OCI-LY7 (cell line): ENCODE measurements at regions not wholly inside any gene's neighbourhood (a gene's known extent, or its start where the extent isn't known, plus 50 kb on each side); places are given as distances from the start of the nearest gene placed in this dataset.

Source experiments
- BruUV-seq: library from RNA; stranded (reverse); fragments of 400-500 nt; replicated peaks from 2 replicates; lab custom pipeline; 2021; lab: Mats Ljungman, UMichigan
- CTCF ChIA-PET: fragments of 300-600 bp; sonication (Branson Sonifier 250); formaldehyde crosslinking; loops from one replicate; lab custom pipeline; 2022; ENCODE audit warnings: antibody characterized with exemption; ENCODE audit not compliant: unreplicated experiment; lab: Charles Lee
- POLR2A ChIA-PET: fragments of 300-600 bp; sonication (Branson Sonifier 250); formaldehyde crosslinking; loops from one replicate; lab custom pipeline; 2022; ENCODE audit warnings: antibody characterized with exemption; lab: Charles Lee
- DNase-seq: peaks from one replicate; pipeline ENCODE4 v3.0.0-alpha.2; 2015; ENCODE audit warnings: low spot score
- H2AFZ ChIP-seq: fragments of 200-600 bp; sonication (generic), shearing (Covaris generic); 2 replicates; pipeline ENCODE4 v1.6.1; 2014; ENCODE audit warnings: mild to moderate bottlenecking, antibody characterized with exemption, low read length, moderate library complexity
- H3K27ac ChIP-seq: fragments of 200-600 bp; sonication (generic); 2 replicates; pipeline ENCODE4 v1.5.1; 2014; ENCODE audit warnings: mixed run types, low read depth, mild to moderate bottlenecking, moderate library complexity, low read length, inconsistent platforms; ENCODE audit not compliant: poor library complexity, severe bottlenecking
- H3K36me3 ChIP-seq: fragments of 200-600 bp; sonication (generic); 2 replicates; pipeline ENCODE4 v1.6.1; 2014; ENCODE audit warnings: mild to moderate bottlenecking, antibody characterized with exemption, low read length, moderate library complexity, mixed read lengths; ENCODE audit not compliant: insufficient read depth
- H3K4me1 ChIP-seq: fragments of 200-600 bp; sonication (generic); 2 replicates; pipeline ENCODE4 v1.5.1; 2014; ENCODE audit warnings: mild to moderate bottlenecking, low read length; ENCODE audit not compliant: insufficient read depth, poor library complexity, severe bottlenecking
- H3K4me2 ChIP-seq: fragments of 200-600 bp; sonication (generic); 2 replicates; pipeline ENCODE4 v1.6.1; 2014; ENCODE audit warnings: mild to moderate bottlenecking, low read length
- H3K4me3 ChIP-seq: fragments of 200-600 bp; sonication (generic); 2 replicates; pipeline ENCODE4 v1.5.1; 2014; ENCODE audit warnings: mild to moderate bottlenecking, low read depth, low read length; ENCODE audit not compliant: poor library complexity, severe bottlenecking
- H3K79me2 ChIP-seq: fragments of 200-600 bp; sonication (generic); 2 replicates; pipeline ENCODE4 v1.6.1; 2016; ENCODE audit warnings: low read depth, mild to moderate bottlenecking, low read length, moderate library complexity, mixed read lengths; ENCODE audit not compliant: insufficient read depth
- H3K9me2 ChIP-seq: fragments of 200-600 bp; sonication (generic); 2 replicates; pipeline ENCODE4 v1.6.1; 2016; ENCODE audit warnings: mild to moderate bottlenecking, low read length, mixed read lengths; ENCODE audit not compliant: insufficient read depth
- H3K9me3 ChIP-seq: fragments of 200-600 bp; sonication (generic); 2 replicates; pipeline ENCODE4 v1.6.1; 2014; ENCODE audit warnings: mild to moderate bottlenecking, mixed run types, low read length, mixed read lengths
- H4K20me1 ChIP-seq: fragments of 200-600 bp; sonication (generic); 2 replicates; pipeline ENCODE4 v1.6.1; 2014; ENCODE audit warnings: mild to moderate bottlenecking, antibody characterized with exemption, low read length, moderate library complexity, mixed read lengths; ENCODE audit not compliant: insufficient read depth
- CTCF ChIP-seq: fragments of 200-600 bp; sonication (generic); conservative IDR thresholded peaks from 2 replicates; pipeline ENCODE4 v1.5.1; 2014; ENCODE audit warnings: mild to moderate bottlenecking, antibody characterized with exemption, low read length, moderate library complexity, mixed read lengths
- EZH2phosphoT487 ChIP-seq: fragments of 200-600 bp; sonication (generic); IDR thresholded peaks from 2 replicates; pipeline ENCODE4 v1.6.1; 2018; ENCODE audit warnings: low read depth, borderline replicate concordance, mild to moderate bottlenecking, mixed run types, antibody characterized with exemption, low read length, moderate library complexity, mixed read lengths
- intact Hi-C: fragments of 100-400 bp; cut with micrococcal nuclease; formaldehyde crosslinking; loops from one replicate; pipeline ENCODE4 v1.10.0; 2022; ENCODE audit not compliant: unreplicated experiment

GRCh38 chr2:7572450-7572849, 655.2 kb downstream of the RNF144A start:
- Histone ChIP-seq H2AFZ (peak overlapping the region; percentile 56; the same call in 1 of the 2 replicates), H3K4me1 (peaks cover 32% of the 10 kb centered on the region), H3K4me3 (no peak overlapping the region), H3K36me3 (no peaks in the 10 kb centered on the region; the same call in 1 of the 2 replicates), H3K4me2 (peak overlapping the region; percentile 38), H3K9me2 (no peaks in the 10 kb centered on the region), H3K79me2 (no peaks in the 10 kb centered on the region), H3K27ac (no peak overlapping the region), H3K9me3 (peaks cover 8% of the 10 kb centered on the region), H4K20me1 (no peaks in the 10 kb centered on the region)
- no TSS peak for BruUV-seq
- intact Hi-C loops, result no loop called here
- TF ChIP-seq EZH2phosphoT487 (no peak), CTCF (no peak)
- ChIA-PET CTCF (no interaction called here), POLR2A (interaction anchor here (2.3 kb wide), 1 partner anchor 23 kb away, joined by 11 read pairs; no protein-coding TSS in a partner anchor)
- peak; percentile 76 for DNase-seq

- no peak overlapping the region for H3K4me3 ChIP-seq
- intact Hi-C loops, result no loop called here
Observed at GRCh38 chr2:7573166-7573825, 656.1 kb downstream of the RNF144A start.

More at GRCh38 chr2:7573166-7573825, 656.1 kb downstream of the RNF144A start:
- Histone ChIP-seq H2AFZ (peak overlapping the region; percentile 56; the same call in 1 of the 2 replicates), H4K20me1 (no peaks in the 10 kb centered on the region), H3K27ac (no peak overlapping the region), H3K9me2 (no peaks in the 10 kb centered on the region), H3K79me2 (no peaks in the 10 kb centered on the region), H3K36me3 (no peaks in the 10 kb centered on the region; the same call in 1 of the 2 replicates), H3K9me3 (peaks cover 16% of the 10 kb centered on the region), H3K4me1 (peaks cover 24% of the 10 kb centered on the region), H3K4me2 (peak overlapping the region; percentile 38; the same call in 1 of the 2 replicates)
- DNase-seq, result no peak
- BruUV-seq, result no TSS peak
- ChIA-PET CTCF (no interaction called here), POLR2A (interaction anchor here (0.6 to 2.3 kb wide), 5 partner anchors 20 to 1105 kb away, joined by 3 to 11 read pairs (median 3); no protein-coding TSS in a partner anchor)
- TF ChIP-seq CTCF (no peak), EZH2phosphoT487 (no peak)
